ENCODE measurements at regions not wholly inside any gene's neighbourhood (a gene's known extent, or its start where the extent isn't known, plus 50 kb on each side); places are given as distances from the start of the nearest gene placed in this dataset.

- TF ChIP-seq CTCF (conservative IDR thresholded peaks at IDR 0.05; ENCODE audit: low read depth, low read length) (no peak), EZH2 (IDR thresholded peaks at IDR 0.05; ENCODE audit: borderline replicate concordance, low read depth, low read length, poor library complexity, severe bottlenecking) (no peak)
These were observed 261.7 kb upstream of the FOXN3 start for GRCh38 chr14:89678768-89679167.
